Endometrium (tissue), 2 donors: ENCODE measurements at regions not wholly inside any gene's neighbourhood (a gene's known extent, or its start where the extent isn't known, plus 50 kb on each side); places are given as distances from the start of the nearest gene placed in this dataset.
"Not testable (repeated sequence)": the region's sequence is repeated elsewhere in the genome, so short reads cannot be mapped to it uniquely, and the experiment has no call there.

Experiments used
- FAIRE-seq: peaks from 2 replicates; lab custom pipeline; 2012; peaks lifted over from hg19 to GRCh38; lab: Jason Lieb, UNC
- donor health status: control.
- donor health status: control.

DNA sequence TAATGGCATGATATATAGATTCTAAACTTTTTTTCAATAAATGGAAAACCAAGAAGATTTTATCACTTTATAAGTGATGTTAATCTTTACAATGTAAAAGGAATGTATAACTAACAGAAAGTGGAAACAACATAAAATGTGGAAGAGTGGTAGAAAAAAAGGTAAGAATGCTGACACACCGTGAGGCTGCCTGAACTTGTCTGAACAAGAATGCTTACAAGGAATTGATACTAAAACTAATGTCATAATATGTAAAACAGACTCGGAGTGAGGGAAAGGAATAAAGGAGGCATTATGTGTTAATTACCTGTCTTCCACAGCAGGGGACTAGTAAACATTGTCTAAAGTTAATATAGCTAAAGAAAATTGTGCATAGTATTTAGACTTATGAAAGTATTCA, 958.8 kb upstream of the TMEFF2 start:
- no peak for FAIRE-seq

GRCh38 chr2:193142467-193142866, 947.7 kb upstream of the TMEFF2 start:
- not testable (repeated sequence) for FAIRE-seq

DNA sequence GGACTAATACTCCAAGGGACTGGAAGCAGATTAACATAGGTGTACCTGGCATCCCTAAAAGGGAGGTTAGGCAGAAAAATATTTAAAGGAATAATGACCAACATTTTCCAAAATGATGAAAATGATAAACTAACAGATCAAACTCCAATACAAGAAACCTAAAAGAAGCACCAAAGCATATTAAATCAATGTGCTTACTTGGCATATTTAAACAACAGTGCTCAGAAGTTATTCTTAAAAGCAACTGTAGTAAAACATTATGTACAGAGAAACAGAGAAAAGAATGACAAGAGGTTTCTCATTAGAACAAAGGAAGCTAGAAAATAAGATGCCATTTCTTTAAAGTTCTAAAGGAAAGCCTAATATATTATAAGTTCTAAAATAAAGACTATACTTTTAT, 947.3 kb upstream of the TMEFF2 start:
- FAIRE-seq, result no peak

GRCh38 chr2:193140895-193141294, 946.2 kb upstream of the TMEFF2 start:
- FAIRE-seq, result not testable (repeated sequence)

GRCh38 chr2:193124815-193125214, 930.1 kb upstream of the TMEFF2 start:
- no peak for FAIRE-seq

- FAIRE-seq, result no peak
These were observed 920.1 kb upstream of the TMEFF2 start for GRCh38 chr2:193114827-193115226.

DNA sequence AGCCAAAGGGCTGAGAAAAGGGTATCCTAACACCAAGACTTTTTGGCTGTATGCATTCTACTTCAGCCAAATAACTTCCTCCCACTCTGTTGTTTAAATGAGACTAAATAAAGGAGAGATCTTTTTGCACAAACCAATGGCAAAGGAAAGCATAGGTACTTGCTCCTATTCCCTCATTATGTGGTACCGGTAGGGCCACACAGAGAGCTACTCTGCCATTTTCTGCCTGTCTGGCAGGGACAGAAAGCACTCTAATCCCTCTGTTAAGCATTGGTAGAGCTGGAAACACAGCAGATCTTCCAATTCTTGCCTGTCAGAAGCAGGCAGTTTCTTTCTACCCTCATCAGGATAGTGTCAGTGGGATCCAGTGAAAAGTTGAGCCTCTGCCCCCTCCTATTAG, 918.3 kb upstream of the TMEFF2 start:
- no peak for FAIRE-seq

GRCh38 chr2:193103064-193103463, 908.3 kb upstream of the TMEFF2 start:
- FAIRE-seq, result no peak

DNA sequence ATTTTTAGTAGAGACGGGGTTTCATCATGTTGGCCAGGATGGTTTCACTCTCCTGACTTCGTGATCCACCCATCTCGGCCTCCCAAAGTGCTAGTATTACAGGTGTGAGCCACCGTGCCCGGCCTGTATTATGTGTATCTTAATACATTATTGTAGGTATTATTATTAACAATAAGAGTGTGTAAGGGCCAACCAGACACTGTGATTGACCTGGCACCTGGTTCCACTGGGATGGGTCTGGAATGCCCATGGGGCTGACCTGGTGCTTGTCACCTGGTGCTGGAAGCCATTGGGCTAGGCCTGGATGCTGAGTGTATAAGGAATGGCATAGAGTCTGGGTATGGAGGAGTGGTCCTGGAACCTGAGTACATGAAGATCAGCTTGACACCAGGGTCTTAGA, 906.9 kb upstream of the TMEFF2 start:
- FAIRE-seq, result no peak

DNA sequence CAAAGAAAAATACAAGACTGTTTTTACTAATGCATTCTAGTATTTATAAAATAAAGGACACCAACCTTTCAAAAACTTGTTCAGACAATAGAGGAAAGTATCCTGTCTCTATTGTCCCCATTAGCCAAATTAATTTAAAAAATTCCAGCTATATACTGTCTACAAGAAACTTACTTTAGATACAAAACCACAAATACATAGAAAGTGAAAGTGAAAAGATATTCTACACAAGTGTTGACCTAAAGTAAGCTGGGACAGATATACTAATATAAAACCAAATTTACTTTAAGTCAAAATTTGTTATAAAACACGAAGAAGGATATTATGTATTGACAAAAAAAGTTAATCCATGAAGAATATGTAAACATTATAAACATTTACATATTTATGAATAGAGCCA, 893.3 kb upstream of the TMEFF2 start:
- FAIRE-seq, result no peak

DNA sequence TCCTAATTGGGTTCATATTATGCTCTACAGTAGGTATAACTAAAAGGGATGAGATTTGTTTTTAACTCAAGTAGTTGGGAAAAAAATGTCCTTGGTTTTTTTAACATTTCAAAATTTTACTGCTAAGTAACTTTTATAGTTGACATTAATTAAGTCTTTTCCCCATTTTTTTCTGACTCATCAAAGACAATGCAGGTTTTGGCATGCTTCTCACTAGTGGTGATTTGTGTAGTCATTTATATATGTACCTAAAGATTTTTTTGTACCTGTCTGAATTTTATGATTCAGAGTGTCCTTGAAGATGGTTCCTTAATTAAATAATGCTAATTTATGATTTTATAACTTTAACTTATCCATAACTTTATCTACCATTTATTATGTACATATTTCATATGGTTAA, 882.3 kb upstream of the TMEFF2 start:
- FAIRE-seq, result no peak

GRCh38 chr2:193074933-193075332, 880.2 kb upstream of the TMEFF2 start:
- no peak for FAIRE-seq

- no peak for FAIRE-seq
These were observed 877.9 kb upstream of the TMEFF2 start for GRCh38 chr2:193072647-193073046.

DNA sequence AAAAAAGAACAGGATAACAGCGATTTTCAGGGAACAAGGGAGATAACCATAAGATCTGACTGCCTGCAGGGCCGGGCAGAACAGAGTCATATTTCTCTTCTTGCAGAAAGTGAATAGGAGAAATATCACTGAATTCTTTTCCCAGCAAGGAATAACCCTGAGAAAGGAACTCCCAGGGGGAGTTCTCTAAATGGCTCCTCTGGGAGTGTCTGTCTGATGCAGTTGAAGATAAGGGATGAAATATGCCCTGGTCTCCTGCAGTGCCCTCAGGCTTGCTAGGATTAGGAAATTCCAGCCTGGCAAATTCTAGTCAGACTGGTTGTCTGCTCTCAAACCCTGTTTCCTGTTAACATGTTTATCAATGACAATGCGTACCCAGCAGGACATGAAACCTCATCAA, 830.8 kb upstream of the TMEFF2 start:
- not testable (repeated sequence) for FAIRE-seq

- FAIRE-seq, result no peak
These were observed 830.1 kb upstream of the TMEFF2 start for GRCh38 chr2:193024791-193025190.

GRCh38 chr2:193011870-193012269, 817.1 kb upstream of the TMEFF2 start:
- FAIRE-seq, result no peak

GRCh38 chr2:192993059-192993458, 798.3 kb upstream of the TMEFF2 start:
- FAIRE-seq, result no peak

DNA sequence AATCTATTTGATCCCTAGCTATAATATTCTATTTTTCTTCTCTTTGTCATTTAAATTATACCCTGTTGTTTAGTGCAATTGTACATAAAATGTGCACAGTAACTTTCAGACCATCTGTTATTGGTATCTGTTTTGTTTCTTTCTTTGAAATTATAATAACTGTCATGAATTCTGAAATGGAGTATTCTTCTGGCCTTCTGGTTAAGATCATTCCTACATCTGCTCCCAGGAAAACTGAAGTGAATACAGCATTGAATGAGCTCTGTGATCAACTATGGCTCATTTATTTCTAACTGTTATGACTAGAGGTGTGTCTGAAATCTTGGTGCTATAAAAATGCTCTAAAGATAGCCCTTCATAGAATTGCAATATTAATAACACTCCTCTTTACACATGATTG, 788.4 kb upstream of the TMEFF2 start:
- FAIRE-seq, result no peak

GRCh38 chr2:192978395-192978794, 783.7 kb upstream of the TMEFF2 start:
- no peak for FAIRE-seq

DNA sequence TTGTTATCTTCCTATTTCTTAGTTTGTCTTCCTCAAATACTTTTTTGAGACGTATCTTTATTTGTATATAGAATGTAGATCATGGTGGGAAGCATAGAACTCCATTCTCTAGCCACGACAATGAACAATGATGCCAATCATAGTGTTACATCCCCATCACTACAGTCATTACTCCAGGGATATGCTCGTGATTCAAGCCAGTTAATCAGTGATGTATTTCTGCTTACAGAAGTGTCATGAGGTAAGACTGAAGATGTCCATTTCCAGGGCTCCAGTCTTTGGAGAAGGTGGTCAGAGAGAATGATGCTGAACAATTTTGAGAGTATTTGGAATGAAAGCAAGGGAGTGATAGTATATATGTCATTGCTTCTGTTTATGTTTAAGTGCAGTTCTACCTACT, 777.2 kb upstream of the TMEFF2 start:
- no peak for FAIRE-seq

GRCh38 chr2:192969055-192969454, 774.3 kb upstream of the TMEFF2 start:
- FAIRE-seq, result no peak

GRCh38 chr2:192960945-192961344, 766.2 kb upstream of the TMEFF2 start:
- FAIRE-seq, result no peak

- FAIRE-seq, result not testable (repeated sequence)
These were observed 763.9 kb upstream of the TMEFF2 start for GRCh38 chr2:192958615-192959014.

- no peak for FAIRE-seq
These were observed 762.7 kb upstream of the TMEFF2 start for GRCh38 chr2:192957425-192957824.

GRCh38 chr2:192953116-192953515, 758.4 kb upstream of the TMEFF2 start:
- FAIRE-seq, result no peak
